HG02610 (cell line): ENCODE measurements at regions not wholly inside any gene's neighbourhood (a gene's known extent, or its start where the extent isn't known, plus 50 kb on each side); places are given as distances from the start of the nearest gene placed in this dataset.

Experiments
- ATAC-seq: cut with Tn5 transposase; IDR thresholded peaks from one replicate; pipeline ENCODE4 v1.9.1; 2021; ENCODE audit warnings: mild to moderate bottlenecking, moderate library complexity; ENCODE audit not compliant: unreplicated experiment

GRCh38 chr3:7897655-7898054, 604.0 kb upstream of the LMCD1 start:
- ATAC-seq, result no peak

DNA sequence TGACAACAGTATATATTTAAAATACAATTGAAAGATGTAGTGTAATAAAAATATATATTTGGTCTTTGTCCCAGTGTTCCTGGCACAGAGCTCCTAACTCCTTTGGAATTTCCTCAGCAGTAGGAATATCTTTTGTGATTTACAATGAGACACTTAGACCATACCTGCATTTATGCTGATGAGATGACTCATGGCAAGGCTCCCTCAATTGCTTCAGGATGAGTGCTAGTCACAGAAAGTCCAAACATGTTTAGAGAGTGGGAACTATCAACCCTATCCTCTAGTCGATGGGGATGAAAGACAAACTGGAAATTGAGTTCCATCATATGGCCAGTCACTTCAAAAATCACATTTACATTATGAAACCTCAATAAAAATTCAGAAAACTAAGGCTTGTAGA, 588.3 kb upstream of the LMCD1 start:
- ATAC-seq, result no peak

DNA sequence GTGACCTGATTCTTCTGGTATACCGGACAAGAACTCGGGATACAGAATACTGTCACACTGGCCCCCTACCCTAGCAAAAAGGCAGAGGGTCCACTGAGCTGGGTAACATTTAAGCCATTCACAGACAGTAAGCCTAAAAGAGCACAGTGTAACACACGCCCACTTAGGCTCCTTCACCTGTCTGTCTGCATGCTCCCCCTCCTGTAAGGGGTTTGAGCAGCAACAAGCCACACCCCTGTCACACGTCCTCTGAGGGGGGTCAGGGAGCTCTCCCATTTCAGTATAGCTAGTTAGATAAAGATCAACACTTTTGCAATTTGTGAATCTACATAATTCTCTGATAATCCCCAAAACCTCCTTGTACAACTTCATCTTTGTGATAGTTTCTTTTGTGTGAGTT, 586.3 kb upstream of the LMCD1 start:
- ATAC-seq, result no peak

GRCh38 chr3:7917443-7918151, 584.0 kb upstream of the LMCD1 start:
- ATAC-seq, result peak; percentile 48

GRCh38 chr3:7920211-7920610, 581.4 kb upstream of the LMCD1 start:
- no peak for ATAC-seq

DNA sequence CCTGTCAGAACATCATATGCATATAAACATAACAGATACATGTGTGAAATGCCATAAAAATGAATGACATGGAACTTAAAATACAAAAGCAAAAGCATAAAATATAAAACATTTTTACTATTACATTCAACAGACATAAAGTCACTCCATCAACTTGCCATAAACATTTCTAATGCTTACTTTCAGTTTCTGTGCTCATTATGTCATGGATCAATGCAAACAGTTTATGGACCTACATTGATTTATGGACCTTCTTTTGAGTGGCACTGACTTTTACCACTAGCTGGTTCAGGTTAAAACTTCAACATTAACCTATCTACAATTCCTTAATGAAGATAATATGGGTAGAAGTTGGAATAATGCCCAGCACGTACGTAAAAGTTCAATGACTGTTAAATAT, 577.4 kb upstream of the LMCD1 start:
- no peak for ATAC-seq

DNA sequence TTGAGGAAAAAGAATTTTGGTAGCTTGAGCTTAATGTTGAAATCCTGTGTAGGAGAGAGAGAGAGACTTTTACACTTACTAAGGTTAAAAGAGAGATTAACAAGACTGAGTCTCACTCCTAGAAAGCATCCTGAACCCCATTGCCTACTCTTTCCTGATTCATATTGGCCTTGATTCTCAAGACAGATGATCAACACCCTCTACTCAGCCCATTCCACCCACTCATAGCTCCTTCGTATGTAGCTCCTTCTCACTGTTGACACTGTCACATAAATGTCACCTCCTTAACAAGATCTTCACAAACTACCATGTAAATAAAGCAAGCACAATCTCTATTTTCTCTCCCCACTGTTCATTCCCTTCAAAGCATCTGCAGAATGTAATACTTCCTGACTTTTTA, 574.6 kb upstream of the LMCD1 start:
- ATAC-seq, result no peak

GRCh38 chr3:7927864-7928263, 573.8 kb upstream of the LMCD1 start:
- ATAC-seq, result no peak

- ATAC-seq, result no peak
Measured at GRCh38 chr3:7929319-7929889, 572.2 kb upstream of the LMCD1 start.

- ATAC-seq, result no peak
Measured at GRCh38 chr3:7934362-7934761, 567.3 kb upstream of the LMCD1 start.

DNA sequence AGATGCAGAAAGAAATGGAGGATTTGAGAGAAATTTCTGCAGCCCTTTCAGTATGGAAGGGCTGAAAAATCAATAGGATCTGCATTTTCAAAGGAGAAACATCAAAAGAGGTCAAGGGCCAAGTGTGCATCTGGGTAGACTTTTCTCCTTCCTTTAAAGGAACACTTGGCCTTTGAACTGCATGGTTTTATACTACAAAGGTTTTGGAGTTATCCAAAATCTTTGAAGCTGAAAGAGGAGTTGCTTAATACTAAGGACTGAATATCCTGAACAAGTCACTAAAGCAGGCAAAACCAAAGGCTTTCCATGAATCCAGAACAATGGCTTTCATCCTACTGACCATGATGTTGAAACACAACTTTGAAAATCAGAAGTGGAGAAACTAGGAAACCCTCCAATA, 553.7 kb upstream of the LMCD1 start:
- no peak for ATAC-seq

- ATAC-seq, result no peak
Measured at GRCh38 chr3:7950890-7951289, 550.7 kb upstream of the LMCD1 start.

- no peak for ATAC-seq
Measured at GRCh38 chr3:7953449-7954014, 548.1 kb upstream of the LMCD1 start.

GRCh38 chr3:7957024-7957423, 544.6 kb upstream of the LMCD1 start:
- ATAC-seq, result no peak

GRCh38 chr3:7959094-7959493, 542.5 kb upstream of the LMCD1 start:
- no peak for ATAC-seq

GRCh38 chr3:7960601-7961000, 541.0 kb upstream of the LMCD1 start:
- no peak for ATAC-seq

- no peak for ATAC-seq
Measured at GRCh38 chr3:7962301-7962700, 539.3 kb upstream of the LMCD1 start.

- no peak for ATAC-seq
Measured at GRCh38 chr3:7964899-7965298, 536.7 kb upstream of the LMCD1 start.

DNA sequence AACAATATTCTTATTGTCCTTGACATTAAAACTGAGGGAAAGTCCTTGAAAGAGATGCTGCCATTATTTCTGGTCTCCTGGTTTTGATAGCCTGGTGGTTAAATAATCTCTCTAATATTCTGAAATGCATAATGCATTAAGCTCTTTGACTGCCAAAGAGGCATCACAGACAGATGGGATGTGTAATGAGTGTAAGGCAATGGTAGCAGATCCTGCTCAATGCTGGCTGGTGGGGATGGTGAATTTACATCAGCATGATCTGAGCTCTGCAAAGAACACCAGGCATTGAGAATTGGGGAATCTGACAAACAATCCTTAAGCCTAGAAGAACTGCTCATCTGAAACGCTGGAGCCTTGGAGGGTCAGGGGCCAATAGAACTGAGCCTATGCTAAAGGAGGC, 528.6 kb upstream of the LMCD1 start:
- ATAC-seq, result no peak

DNA sequence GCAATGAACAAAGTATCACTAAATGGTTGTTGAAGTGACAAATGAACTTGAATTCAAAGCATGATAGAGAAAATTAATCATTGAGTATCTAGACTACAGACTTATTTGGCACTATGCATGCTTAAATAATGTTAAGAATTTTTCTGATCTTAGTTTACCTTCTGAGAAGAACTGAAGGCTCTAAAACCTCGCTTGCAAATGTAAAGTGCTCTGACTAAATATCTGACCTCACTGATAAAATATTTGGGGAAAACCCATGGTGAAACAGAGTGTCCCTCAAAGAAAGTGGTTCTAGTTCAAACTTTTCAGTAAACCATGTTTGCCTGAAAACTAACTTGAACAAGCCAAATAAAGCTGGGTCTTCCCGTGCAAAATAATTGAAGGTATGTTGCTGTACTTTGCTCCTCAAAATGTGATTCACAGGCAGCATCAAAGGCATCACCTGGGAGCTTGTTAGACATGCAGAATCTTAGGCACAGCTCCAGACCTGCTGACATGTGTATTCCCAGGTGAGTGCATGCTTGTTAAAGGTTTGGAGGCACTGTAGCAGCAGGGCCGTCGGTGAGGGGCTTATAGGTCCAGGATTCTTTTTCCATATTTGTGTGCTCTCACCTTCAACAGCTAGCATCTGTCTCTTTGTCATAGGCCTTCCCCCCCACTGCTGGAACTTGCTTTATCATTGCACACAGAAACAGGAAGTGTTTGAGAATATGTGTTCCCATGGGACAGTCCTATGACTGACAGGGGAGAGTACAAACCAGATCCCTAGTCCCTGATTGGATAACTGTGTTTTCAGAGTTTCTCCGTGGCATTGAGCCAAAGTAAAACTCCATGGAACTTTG, 524.2 kb upstream of the LMCD1 start:
- peak; percentile 66 for ATAC-seq

GRCh38 chr3:7978087-7978422, 523.6 kb upstream of the LMCD1 start:
- no peak for ATAC-seq

DNA sequence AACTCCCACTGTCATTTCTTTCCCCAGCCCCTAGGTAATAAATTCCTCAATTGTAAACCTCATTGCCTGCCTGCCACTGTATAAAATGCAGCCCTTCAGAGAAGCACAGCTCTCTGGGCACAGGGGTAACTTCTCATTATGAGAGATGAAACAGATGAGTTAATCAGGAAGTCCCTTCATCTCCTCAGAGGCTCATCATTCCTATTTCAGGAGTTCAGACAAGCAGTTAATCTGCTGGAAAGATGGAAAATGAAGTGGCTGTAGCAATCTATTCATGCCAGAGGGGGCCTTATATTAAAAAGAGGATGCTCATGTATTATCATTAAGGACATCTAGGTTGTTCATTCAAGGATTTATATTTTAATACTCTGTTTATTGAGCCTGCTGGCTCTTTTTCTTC, 519.5 kb upstream of the LMCD1 start:
- no peak for ATAC-seq
